GM23338 (cell line): ENCODE measurements at regions not wholly inside any gene's neighbourhood (a gene's known extent, or its start where the extent isn't known, plus 50 kb on each side); places are given as distances from the start of the nearest gene placed in this dataset.

Experiments
- ATAC-seq: fragments of 200-7000 bp; cut with Tn5 transposase; 3 replicates; pipeline ENCODE4 v1.9.1; 2020
- DNase-seq: peaks from one replicate; pipeline ENCODE4 v3.0.0-alpha.2; 2015; ENCODE audit warnings: low spot score
- H2AFZ ChIP-seq: fragments of 200-600 bp; sonication (generic); 2 replicates; pipeline ENCODE4 v1.8.0; 2016; ENCODE audit warnings: antibody characterized with exemption, mild to moderate bottlenecking, moderate library complexity
- H3F3A ChIP-seq: fragments of 200-600 bp; sonication (generic); replicated peaks from 2 replicates; pipeline ENCODE4 v1.8.0; 2017; ENCODE audit warnings: antibody characterized with exemption, mixed run types, low read depth
- H3K27ac ChIP-seq: fragments of 200-600 bp; sonication (generic); 2 replicates; pipeline ENCODE4 v1.6.1; 2016; ENCODE audit warnings: low read depth
- H3K27me3 ChIP-seq: fragments of 200-600 bp; sonication (generic); 2 replicates; pipeline ENCODE4 v1.8.0; 2016; ENCODE audit warnings: mild to moderate bottlenecking, mixed run types, moderate library complexity; ENCODE audit not compliant: insufficient read depth
- H3K36me3 ChIP-seq: fragments of 200-600 bp; sonication (generic); 2 replicates; pipeline ENCODE4 v1.8.0; 2016; ENCODE audit warnings: mild to moderate bottlenecking; ENCODE audit not compliant: insufficient read depth
- H3K4me1 ChIP-seq: fragments of 200-600 bp; sonication (generic); 2 replicates; pipeline ENCODE4 v1.8.0; 2016; ENCODE audit warnings: mild to moderate bottlenecking, moderate library complexity; ENCODE audit not compliant: insufficient read depth
- H3K4me2 ChIP-seq: fragments of 200-600 bp; sonication (generic); 2 replicates; pipeline ENCODE4 v1.7.1; 2017; ENCODE audit warnings: mixed run types
- H3K4me3 ChIP-seq: fragments of 200-600 bp; sonication (generic); 2 replicates; pipeline ENCODE4 v1.6.1; 2016; ENCODE audit warnings: mixed run types
- H3K79me2 ChIP-seq: fragments of 200-600 bp; sonication (generic); replicated peaks from 2 replicates; pipeline ENCODE4 v1.8.0; 2017; ENCODE audit warnings: mild to moderate bottlenecking; ENCODE audit not compliant: insufficient read depth
- H3K9me2 ChIP-seq: fragments of 200-600 bp; sonication (generic); 2 replicates; pipeline ENCODE4 v1.8.0; 2017; ENCODE audit not compliant: insufficient read depth
- H4K20me1 ChIP-seq: fragments of 200-600 bp; sonication (generic); replicated peaks from 2 replicates; pipeline ENCODE4 v1.8.0; 2017; ENCODE audit warnings: mild to moderate bottlenecking; ENCODE audit not compliant: insufficient read depth
- H3K27ac Mint-ChIP-seq: 2 replicates; pipeline ENCODE4 v1.8.0; 2020; ENCODE audit warnings: inconsistent platforms, mild to moderate bottlenecking, moderate library complexity, mixed read lengths
- H3K27me3 Mint-ChIP-seq: 3 replicates; pipeline ENCODE4 v1.8.0; 2022; ENCODE audit warnings: low read depth, mild to moderate bottlenecking, moderate library complexity, mixed read lengths, inconsistent platforms; ENCODE audit not compliant: insufficient read depth, poor library complexity
- H3K36me3 Mint-ChIP-seq: 3 replicates; pipeline ENCODE4 v1.8.0; 2021; ENCODE audit warnings: low read depth, mild to moderate bottlenecking, inconsistent platforms, moderate library complexity, mixed read lengths
- H3K4me1 Mint-ChIP-seq: 3 replicates; pipeline ENCODE4 v1.8.0; 2020; ENCODE audit warnings: mild to moderate bottlenecking, inconsistent platforms, mixed read lengths
- H3K4me3 Mint-ChIP-seq: 3 replicates; pipeline ENCODE4 v1.8.0; 2021; ENCODE audit warnings: moderate library complexity, mild to moderate bottlenecking, inconsistent platforms, mixed read lengths
- H3K9me3 Mint-ChIP-seq: 3 replicates; pipeline ENCODE4 v1.8.0; 2020; ENCODE audit warnings: moderate library complexity, mild to moderate bottlenecking, inconsistent platforms, mixed read lengths
- CREB1 ChIP-seq: fragments of 250-450 bp; sonication (Bioruptor Pico); IDR thresholded peaks from 2 replicates; pipeline ENCODE4 v1.5.0; 2020; ENCODE audit warnings: low read depth, mild to moderate bottlenecking, moderate library complexity
- ETS1 ChIP-seq: IDR thresholded peaks from 2 replicates; pipeline ENCODE4 v1.6.1; 2016; ENCODE audit warnings: antibody characterized with exemption
- EZH2 ChIP-seq: fragments of 200-600 bp; sonication (generic); IDR thresholded peaks from one replicate; pipeline ENCODE4 v1.8.0; 2017; ENCODE audit warnings: antibody characterized with exemption, mild to moderate bottlenecking, low read depth; ENCODE audit not compliant: unreplicated experiment
- EZH2phosphoT487 ChIP-seq: fragments of 200-600 bp; sonication (generic); IDR thresholded peaks from one replicate; pipeline ENCODE4 v1.8.1; 2018; ENCODE audit warnings: antibody characterized with exemption; ENCODE audit not compliant: unreplicated experiment
- JUNB ChIP-seq: IDR thresholded peaks from one replicate; pipeline ENCODE4 v1.6.1; 2016; ENCODE audit warnings: antibody characterized with exemption; ENCODE audit not compliant: unreplicated experiment
- NANOG ChIP-seq: IDR thresholded peaks from 2 replicates; pipeline ENCODE4 v1.6.1; 2016; ENCODE audit warnings: antibody characterized with exemption, borderline replicate concordance
- POLR2AphosphoS5 ChIP-seq: IDR thresholded peaks from 2 replicates; pipeline ENCODE4 v1.6.1; 2016; ENCODE audit warnings: antibody characterized with exemption, low read depth
- REST ChIP-seq: IDR thresholded peaks from one replicate; pipeline ENCODE4 v1.6.1; 2018; ENCODE audit warnings: antibody characterized with exemption; ENCODE audit not compliant: unreplicated experiment
- STAT1 ChIP-seq: IDR thresholded peaks from one replicate; pipeline ENCODE4 v1.6.1; 2016; ENCODE audit warnings: antibody characterized with exemption; ENCODE audit not compliant: unreplicated experiment
- ZNF114 ChIP-seq: fragments of 250-450 bp; sonication (Bioruptor Pico); IDR thresholded peaks from 2 replicates; pipeline ENCODE4 v1.5.0; 2020; ENCODE audit warnings: mild to moderate bottlenecking, moderate library complexity
- ZNF331 ChIP-seq: fragments of 250-450 bp; sonication (Bioruptor Pico); IDR thresholded peaks from 2 replicates; pipeline ENCODE4 v1.5.0; 2020; ENCODE audit warnings: low read depth, mild to moderate bottlenecking, moderate library complexity
- ZNF462 ChIP-seq: fragments of 250-450 bp; sonication (Bioruptor Pico); IDR thresholded peaks from 2 replicates; pipeline ENCODE4 v1.5.0; 2020; ENCODE audit warnings: mild to moderate bottlenecking, moderate library complexity
- TF ChIP-seq, protein P1 (sequence below), 2 experiments: fragments of 200-600 bp in 1 of 2; sonication (generic) in 1 of 2; conservative IDR thresholded peaks; 2 replicates each; pipeline versions ENCODE4 v1.5.1 to v1.6.1; 2016 to 2017; ENCODE audit warnings: antibody characterized with exemption in 2 of 2, low read depth in 2 of 2, mild to moderate bottlenecking in 2 of 2, moderate library complexity in 1 of 2

- no peaks in the 10 kb centered on the region for H3K79me2 ChIP-seq
- ATAC-seq (no peak), DNase-seq (no peak)
- Mint-ChIP-seq H3K27me3 (peaks cover 1% of the 10 kb centered on the region), H3K4me3 (no peak overlapping the region), H3K27ac (no peak overlapping the region), H3K4me1 (peaks cover 14% of the 10 kb centered on the region), H3K36me3 (no peaks in the 10 kb centered on the region), H3K9me3 (peaks cover 4% of the 10 kb centered on the region; the same call in 1 of the 3 replicates)
- H4K20me1 ChIP-seq, result no peaks in the 10 kb centered on the region
- TF ChIP-seq ZNF114 (CRISPR knock-in tag) (no peak), STAT1 (no peak), ZNF462 (CRISPR knock-in tag) (no peak), CREB1 (CRISPR knock-in tag) (no peak), EZH2 (no peak), JUNB (no peak), EZH2phosphoT487 (no peak), NANOG (no peak), ETS1 (no peak), POLR2AphosphoS5 (no peak), REST (no peak), ZNF331 (CRISPR knock-in tag) (no peak)
- TF ChIP-seq, protein P1, sequence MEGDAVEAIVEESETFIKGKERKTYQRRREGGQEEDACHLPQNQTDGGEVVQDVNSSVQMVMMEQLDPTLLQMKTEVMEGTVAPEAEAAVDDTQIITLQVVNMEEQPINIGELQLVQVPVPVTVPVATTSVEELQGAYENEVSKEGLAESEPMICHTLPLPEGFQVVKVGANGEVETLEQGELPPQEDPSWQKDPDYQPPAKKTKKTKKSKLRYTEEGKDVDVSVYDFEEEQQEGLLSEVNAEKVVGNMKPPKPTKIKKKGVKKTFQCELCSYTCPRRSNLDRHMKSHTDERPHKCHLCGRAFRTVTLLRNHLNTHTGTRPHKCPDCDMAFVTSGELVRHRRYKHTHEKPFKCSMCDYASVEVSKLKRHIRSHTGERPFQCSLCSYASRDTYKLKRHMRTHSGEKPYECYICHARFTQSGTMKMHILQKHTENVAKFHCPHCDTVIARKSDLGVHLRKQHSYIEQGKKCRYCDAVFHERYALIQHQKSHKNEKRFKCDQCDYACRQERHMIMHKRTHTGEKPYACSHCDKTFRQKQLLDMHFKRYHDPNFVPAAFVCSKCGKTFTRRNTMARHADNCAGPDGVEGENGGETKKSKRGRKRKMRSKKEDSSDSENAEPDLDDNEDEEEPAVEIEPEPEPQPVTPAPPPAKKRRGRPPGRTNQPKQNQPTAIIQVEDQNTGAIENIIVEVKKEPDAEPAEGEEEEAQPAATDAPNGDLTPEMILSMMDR (conservative IDR thresholded peaks at IDR 0.05; ENCODE audit: low read depth in 2 of 2), result no peak
- H3K27ac ChIP-seq, result no peak overlapping the region
- H3K9me2 ChIP-seq, result no peaks in the 10 kb centered on the region
- no peaks in the 10 kb centered on the region for H3K27me3 ChIP-seq
- no peaks in the 10 kb centered on the region for H3K4me1 ChIP-seq
- no peaks in the 10 kb centered on the region for H3F3A ChIP-seq
- no peaks in the 10 kb centered on the region for H3K36me3 ChIP-seq
- H2AFZ ChIP-seq, result no peak overlapping the region
- H3K4me2 ChIP-seq, result no peak overlapping the region
- no peak overlapping the region for H3K4me3 ChIP-seq
Observed at GRCh38 chrX:110514509-110514908, 155.9 kb downstream of the RTL9 start.
